NCI-H2107 treated with DMSO at 0.1 percent for 48 hours (cell line): ENCODE measurements at regions not wholly inside any gene's neighbourhood (a gene's known extent, or its start where the extent isn't known, plus 50 kb on each side); places are given as distances from the start of the nearest gene placed in this dataset.
"Not testable (repeated sequence)": the region's sequence is repeated elsewhere in the genome, so short reads cannot be mapped to it uniquely, and the experiment has no call there.

Experiments used
- DNase-seq: peaks from one replicate; lab custom pipeline; 2025; ENCODE audit not compliant: unreplicated experiment; lab: John Stamatoyannopoulos, UW

DNA sequence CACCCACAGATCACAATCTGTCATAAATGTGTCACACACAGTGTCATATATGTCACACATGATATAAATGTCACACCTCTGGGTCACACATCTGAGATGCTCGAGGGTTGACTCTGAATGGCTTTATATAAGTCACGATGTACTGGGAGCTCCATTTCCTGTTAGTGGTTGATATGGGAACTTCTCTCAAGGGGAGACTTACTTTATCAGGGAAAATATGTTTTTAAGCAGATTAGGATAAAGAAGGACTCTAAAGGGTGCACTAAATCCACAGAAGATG is 83.9 kb upstream of the MEF2A start:
- no peak for DNase-seq

DNA sequence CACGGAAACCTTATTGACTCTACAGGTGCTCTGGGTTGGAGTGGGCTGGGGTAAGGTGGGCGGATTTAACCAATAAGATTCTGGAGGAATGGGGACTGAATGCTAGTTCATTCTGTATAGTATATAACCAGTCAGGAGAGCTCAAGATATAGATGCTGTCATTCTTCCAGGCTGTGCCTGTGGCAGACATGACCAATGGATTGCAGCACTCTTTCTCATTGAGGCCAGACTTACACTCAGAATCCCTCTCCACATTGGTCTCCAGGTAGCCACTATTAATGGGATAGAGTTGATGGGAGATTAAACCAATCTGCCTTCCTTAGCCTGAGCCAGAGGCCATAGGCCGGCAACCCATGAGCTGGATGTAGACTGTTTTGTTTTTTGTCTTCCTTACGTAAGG is 82.8 kb upstream of the MEF2A start:
- no peak for DNase-seq

DNA sequence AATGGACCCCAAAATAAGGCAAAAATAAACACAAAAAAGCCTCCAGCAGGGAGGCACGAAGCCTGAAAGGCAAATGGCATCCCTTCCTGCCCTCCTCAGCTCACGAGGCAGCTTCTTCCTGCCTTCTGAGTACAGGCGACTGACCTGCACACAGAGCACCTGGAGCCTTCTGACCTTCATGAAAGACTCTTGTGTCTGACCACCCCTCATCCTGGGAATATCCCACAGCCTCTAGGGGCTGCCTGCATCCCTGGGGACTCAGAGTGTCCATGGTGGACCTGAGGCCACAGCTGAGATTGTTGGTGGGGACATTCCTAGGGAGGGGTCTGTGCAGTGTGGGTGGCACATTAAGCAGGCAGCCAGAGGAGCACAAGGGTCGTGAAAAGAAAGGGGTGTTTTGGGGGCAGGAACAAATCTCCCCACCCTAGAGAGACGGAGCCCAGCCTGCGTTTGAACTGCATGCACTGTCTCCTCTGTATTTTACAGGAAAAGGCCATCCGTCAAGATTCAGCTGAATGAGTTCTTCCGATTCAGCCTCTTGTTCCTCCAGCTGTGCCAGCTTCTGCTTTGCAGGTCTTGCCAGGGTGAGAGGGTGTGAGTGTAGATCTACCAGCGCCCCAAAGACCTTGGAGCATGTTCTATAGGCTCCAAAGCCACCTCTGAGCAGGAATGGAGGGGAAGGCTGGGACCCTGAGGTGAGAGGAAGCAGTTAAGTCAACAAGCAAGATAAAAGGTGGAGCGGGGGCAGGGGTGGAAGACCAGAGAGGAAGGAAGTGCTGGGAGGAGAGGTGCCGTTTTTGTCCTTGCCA is 80.4 kb upstream of the MEF2A start:
- DNase-seq, result no peak

GRCh38 chr15:99485992-99486370 is 79.8 kb upstream of the MEF2A start:
- no peak for DNase-seq

DNA sequence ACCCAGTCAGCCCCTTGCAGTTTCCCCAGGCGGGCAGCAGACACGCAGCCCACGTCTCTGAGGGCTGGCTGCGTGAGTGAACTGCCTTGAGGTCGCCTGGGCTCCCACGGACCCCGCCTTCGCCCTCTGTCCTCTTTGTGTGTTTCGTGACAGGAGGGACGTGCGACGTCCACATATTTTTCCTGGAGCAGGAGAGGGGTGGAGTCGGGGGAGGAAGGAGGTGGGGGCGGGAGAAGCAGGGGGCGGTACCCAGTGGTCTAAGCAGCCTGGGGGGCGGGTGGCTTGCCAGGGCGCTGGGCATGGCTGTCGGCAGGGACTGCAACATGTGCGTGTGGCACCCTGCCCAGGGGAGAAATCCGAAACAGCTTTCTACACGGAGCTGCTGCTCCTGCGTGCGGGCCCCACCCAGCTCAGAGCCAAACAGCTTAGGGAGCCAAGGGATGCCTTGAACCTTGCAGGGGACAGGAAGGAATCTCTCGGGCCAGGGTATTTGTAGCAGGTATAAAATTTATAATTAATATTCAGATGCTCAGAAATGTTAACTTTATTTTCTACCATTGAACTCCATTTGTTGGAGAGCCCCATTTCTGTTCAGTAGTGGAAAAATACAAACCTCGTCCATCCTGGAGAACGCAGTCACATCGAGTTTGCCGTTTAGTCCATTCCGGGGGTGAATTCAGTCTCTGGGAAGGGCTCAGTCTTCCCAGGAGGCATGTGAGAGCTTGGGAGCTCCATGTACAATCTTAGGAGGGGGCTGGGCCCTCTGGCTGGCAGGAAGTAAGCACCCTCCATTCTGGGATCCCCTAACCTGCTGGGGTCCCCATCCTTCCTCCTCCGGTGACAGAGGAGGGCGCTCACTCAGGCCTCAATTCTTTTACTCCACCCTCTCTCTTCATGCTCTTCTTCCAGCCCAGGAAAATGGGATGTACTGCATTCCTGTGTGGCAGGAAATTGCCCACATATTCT is 79.1 kb upstream of the MEF2A start:
- DNase-seq, result no peak

DNA sequence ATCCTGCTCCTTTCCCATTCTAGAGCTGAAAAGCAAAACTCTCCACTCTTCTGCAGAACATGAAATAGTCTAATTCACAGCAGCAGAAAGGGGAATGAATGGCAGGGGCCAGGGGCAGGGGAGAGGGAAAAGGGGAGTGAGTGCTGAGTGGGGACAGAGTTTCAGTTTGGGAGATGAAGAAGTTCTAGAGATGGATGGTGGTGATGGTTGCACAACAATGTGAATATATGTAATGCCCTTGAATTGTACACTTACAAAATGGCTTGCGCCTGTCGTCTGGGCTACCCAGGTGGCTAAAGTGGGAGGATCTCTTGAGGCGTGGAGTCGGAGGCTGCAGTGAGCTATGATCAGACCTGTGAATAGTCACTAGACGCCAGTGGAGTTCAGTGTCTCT is 78.5 kb upstream of the MEF2A start:
- DNase-seq, result no peak

DNA sequence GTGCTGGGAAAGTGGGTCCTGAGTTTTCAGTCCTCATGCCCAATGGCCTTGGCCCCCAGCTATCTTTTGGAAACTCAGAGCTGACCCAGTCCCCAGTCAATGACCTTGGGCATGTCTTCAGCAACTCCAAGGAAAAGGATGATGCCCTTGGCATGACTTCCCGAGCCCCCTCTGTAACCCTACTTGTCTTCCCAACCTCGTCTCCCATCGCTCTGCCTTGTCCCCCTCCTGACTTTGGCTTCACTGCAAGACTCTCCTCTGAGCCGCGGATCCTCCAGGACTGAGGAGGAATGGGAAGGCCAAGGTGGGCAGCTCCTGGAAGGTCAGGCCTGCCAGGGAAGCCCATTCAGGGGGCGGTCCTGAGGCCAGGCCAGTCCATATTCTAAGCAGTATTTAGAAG is 73.5 kb upstream of the MEF2A start:
- DNase-seq, result no peak

DNA sequence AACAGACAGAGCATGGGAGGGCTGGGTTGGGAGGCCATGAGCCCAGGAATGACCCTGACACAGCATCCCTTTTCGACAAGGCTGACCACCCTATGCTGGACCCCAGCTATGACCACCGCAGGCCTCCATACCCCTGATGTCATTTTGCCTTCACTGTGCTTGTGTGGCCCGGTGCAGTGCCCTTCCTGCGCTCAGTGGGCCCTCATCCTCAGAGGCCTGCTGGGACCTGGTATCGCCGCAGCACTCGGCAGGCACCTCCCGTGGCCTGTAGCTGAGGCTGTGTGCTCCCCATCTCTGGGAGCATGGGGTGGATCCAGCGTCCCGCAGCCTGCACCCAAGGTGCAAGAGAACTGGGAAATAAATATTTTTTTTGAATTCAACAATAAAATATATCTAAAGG is 73.1 kb upstream of the MEF2A start:
- no peak for DNase-seq

- DNase-seq, result no peak
Observed at GRCh38 chr15:99493461-99493860, 72.3 kb upstream of the MEF2A start.

DNA sequence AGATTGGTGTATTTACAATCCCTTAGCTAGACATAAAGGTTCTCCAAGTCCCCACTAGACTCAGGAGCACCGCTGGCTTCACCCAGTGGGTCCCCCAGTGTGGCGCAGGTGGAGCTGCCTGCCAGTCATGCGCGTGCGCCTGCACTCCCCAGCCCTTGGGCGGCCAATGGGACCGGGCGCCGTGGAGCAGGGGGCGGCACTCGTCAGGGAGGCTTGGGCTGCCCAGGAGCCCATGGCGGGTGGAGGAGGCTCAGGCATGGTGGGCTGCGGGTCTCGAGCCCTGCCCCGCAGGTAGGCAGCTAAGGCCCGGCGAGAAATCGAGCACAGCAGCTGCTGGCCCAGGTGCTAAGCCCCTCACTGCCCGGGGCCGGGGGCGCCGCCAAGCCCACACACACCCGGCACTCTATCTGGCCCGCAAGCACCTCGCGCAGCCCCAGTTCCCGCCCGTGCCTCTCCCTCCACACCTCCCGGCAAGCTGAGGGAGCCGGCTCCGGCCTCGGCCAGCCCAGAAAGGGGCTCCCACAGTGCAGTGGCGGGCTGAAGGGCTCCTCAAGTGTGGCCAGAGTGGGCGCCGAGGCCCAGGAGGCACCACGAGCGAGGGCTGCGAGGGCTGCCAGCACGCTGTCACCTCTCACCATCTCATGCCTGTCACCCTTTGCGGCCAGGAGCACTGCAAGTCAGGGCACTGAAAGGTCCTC is 71.1 kb upstream of the MEF2A start:
- not testable (repeated sequence) for DNase-seq

GRCh38 chr15:99495430-99496301 is 70.1 kb upstream of the MEF2A start:
- DNase-seq, result no peak

DNA sequence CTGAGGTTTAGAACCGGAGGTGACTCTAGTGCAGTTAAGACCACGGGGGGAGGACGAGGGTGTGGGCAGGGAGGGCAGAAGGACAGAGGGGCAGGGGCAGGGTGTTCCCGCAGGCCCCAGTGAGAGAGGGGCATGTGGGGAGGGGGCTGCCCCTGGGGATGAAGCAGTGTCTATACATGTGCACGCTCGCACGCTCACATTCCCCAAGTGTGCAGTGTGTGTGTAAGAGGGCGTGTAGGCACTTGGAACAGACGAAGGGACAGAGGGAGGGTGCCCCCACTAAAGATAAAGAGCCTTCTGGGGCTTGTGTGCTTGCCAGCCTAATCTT is 69.5 kb upstream of the MEF2A start:
- DNase-seq, result no peak

DNA sequence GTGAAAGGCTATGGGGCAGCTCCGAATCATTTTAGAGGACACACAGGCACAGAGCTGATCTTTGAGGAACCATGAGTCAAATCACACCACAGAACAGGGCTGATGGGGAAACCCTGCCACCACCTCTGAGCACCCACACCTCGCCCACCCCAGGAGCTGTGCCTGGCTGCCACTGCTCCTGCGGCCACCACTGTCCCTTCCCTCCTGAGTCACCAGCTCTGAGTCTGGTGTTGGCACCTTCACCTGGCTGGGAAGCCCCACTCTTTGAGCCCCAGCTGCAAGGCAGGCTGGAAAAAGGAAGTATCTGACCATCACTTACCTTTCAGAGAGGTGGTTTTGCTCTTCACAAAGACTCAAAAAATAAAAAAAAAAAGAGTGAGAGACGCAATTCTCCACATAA is 63.6 kb upstream of the MEF2A start:
- no peak for DNase-seq

- DNase-seq, result no peak
Observed at GRCh38 chr15:99502661-99503060, 63.1 kb upstream of the MEF2A start.

DNA sequence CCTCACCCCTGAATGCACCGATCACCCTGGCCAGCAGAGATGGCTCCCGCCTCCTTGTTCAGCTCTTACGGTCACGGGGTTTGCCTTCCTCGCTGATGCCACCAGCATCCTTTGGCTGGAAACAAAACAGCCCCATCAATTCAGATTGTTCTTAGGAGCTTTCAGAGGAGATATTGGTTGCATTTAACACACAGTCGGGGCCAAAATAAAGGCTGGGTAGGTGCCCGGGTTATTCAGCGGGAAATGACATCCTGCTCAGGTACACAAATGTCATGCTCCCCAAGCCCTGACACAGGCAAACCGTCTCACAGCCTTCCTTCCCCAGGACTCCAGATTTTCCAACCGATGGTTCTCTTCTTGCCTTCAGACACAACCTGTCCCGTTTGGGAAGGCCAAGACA is 62.4 kb upstream of the MEF2A start:
- no peak for DNase-seq

DNA sequence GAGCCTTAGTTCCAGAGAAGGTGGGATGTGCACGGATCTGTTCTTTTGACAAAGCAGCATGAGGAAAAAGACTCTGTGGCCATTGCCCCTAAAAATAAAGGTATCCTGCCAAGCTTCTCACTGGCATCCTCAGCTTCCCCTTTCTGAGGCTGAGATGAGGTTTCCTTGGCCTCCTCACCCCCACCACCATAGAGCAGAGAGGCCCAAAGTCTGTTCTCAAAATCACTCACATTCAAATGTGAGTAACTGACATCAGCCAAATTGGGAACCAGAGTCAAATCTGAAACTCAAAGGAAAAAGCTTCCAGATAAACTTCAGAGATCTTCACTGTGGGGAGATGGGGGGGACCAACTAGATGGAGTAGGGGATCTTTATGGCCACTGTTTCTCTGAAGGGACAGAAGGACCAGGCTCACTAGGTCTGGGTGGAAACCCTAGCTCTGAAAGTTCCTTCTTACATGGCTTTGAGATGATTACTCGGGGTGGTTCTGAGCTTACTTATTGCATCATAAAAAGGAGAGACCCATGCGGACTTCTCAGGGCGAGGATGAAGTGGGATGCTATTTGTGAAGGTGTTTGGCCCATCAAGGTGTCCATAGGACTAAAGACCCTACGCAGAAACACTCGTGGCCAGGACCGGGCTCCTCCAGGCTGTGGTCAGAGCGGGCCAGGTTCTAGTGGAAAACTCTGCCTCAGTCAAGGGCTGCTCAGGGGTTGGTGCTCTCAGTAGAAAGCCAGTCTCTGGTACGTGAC is 61.5 kb upstream of the MEF2A start:
- no peak for DNase-seq

DNA sequence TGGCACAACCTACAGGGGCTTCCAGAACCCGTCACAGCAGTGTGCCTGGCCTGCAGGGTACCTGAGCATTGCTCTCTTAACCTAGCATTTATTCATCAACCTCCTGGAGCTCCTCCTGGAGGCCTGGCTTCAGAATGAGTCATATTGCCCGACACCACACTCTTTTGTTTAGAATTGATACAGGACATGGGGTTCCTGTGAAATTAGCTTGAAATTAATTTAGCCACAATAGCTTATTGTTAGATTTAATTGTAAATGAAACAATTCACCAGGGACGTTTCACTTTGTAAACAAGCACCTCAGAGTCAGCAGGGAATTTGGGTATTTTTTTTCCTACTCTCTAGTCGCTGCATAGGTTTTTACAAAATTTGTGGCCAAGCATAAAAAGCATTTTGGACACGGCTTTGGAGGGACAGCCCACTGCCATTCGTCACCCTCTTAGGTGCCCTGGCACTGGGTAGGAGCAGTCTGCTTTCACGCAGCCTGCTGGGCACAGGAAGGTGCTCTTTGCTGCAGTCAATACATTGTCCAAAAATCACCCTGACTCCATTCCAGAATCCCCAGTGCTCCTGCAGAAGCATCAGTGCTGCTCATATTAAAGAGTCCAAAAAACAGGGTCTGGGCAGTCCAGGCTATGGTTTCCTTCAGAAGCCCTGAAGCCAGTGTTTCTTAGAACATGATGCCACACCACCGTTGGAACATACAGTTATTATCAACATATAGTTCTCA is 60.8 kb upstream of the MEF2A start:
- no peak for DNase-seq

- DNase-seq, result no peak
Observed at GRCh38 chr15:99506399-99506798, 59.4 kb upstream of the MEF2A start.

GRCh38 chr15:99507016-99507503 is 58.7 kb upstream of the MEF2A start:
- no peak for DNase-seq
